ENCODE measurements at regions not wholly inside any gene's neighbourhood (a gene's known extent, or its start where the extent isn't known, plus 50 kb on each side); places are given as distances from the start of the nearest gene placed in this dataset.
"Not testable (repeated sequence)": the region's sequence is repeated elsewhere in the genome, so short reads cannot be mapped to it uniquely, and the experiment has no call there.

DNA sequence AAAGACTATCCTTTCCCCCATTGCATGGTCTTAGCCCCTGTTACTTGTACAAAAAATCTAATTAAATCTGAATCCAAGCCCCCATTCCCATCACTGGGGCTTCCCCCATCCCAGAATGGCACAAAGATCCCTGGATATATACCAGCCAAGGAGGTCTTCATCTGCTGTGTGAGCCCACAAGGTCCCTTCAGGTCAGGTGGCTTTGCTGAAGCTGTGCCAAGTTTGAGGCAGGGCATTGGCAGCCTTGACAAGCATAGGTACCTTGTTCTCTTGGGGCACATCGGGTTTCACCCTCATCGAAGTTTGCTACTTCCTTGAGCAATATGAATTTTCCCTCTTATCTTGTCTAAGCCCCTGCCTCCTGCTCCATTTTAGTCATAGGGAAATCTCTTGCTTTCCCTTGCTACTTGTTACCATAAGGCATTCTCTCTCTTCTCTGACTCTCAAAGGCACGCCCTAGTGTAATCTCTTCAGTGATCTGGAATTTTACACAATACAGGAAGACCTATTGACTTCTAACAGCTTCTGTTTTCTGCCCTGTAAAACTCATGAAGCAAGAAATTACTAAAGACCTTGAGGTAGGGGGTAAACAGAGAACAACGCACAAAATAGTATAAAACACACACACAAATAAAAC, 71.4 kb upstream of the COG2 start:
- in situ Hi-C loops (cut with HindIII; ENCODE audit: low sequenced_read_pairs) = no loop called here
- no peak overlapping the region for H3K4me3 ChIP-seq (ENCODE audit: low read depth, low read length)
- TF ChIP-seq, protein P1, sequence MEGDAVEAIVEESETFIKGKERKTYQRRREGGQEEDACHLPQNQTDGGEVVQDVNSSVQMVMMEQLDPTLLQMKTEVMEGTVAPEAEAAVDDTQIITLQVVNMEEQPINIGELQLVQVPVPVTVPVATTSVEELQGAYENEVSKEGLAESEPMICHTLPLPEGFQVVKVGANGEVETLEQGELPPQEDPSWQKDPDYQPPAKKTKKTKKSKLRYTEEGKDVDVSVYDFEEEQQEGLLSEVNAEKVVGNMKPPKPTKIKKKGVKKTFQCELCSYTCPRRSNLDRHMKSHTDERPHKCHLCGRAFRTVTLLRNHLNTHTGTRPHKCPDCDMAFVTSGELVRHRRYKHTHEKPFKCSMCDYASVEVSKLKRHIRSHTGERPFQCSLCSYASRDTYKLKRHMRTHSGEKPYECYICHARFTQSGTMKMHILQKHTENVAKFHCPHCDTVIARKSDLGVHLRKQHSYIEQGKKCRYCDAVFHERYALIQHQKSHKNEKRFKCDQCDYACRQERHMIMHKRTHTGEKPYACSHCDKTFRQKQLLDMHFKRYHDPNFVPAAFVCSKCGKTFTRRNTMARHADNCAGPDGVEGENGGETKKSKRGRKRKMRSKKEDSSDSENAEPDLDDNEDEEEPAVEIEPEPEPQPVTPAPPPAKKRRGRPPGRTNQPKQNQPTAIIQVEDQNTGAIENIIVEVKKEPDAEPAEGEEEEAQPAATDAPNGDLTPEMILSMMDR (IDR thresholded peaks at IDR 0.05; ENCODE audit: low read depth, low read length, missing control alignments) = no peak
- no peak for DNase-seq (ENCODE audit: low read depth)

DNA sequence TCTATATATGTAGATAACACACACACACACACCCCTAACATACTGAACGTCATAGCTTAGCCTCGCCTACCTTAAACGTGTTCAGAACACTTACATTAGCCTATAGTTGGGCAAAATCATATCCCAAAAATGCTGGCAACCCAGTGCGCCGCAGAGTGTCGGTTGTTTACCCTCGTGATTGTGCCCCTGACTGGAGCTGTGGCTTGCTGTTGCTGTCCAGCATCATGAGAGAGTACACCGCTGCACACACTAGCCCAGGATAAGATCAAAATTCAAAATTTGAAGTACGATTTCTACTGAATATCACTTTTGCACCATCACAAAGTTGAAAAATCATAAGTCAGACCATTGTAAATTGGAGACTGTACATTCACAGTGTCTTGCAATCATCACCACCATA, 73.1 kb upstream of the COG2 start:
- H3K4me3 ChIP-seq (ENCODE audit: low read depth, low read length) = no peak overlapping the region
- in situ Hi-C loops (cut with HindIII; ENCODE audit: low sequenced_read_pairs) = no loop called here
- TF ChIP-seq, protein P1 (IDR thresholded peaks at IDR 0.05; ENCODE audit: low read depth, low read length, missing control alignments) = no peak

DNA sequence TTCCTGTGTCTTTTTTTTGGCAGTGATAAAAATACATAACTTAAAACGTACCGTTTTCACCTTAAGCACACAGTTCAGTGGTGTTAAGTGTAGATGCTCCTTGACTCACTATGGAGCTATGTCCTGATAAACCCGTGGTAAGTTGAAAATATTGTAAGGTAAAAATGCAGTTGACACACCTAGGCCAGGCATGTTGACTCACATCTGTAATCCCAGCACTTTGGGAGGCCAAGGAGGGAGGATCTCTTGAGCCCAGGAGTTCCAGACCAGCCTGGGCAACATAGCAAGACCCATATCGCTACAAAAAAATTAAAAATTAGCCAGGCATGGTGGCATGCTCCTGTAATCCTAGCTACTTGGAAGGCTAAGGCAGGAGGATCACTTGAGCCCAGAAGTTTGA, 73.6 kb upstream of the COG2 start:
- no peak overlapping the region for H3K4me3 ChIP-seq (ENCODE audit: low read depth, low read length)
- TF ChIP-seq, protein P1 (IDR thresholded peaks at IDR 0.05; ENCODE audit: low read depth, low read length, missing control alignments) = no peak
- in situ Hi-C loops (cut with HindIII; ENCODE audit: low sequenced_read_pairs) = no loop called here
- no peak for DNase-seq (ENCODE audit: low read depth)

More for the DNA sequence above, 73.1 kb upstream of the COG2 start:
- no peak for DNase-seq (ENCODE audit: low read depth)

DNA sequence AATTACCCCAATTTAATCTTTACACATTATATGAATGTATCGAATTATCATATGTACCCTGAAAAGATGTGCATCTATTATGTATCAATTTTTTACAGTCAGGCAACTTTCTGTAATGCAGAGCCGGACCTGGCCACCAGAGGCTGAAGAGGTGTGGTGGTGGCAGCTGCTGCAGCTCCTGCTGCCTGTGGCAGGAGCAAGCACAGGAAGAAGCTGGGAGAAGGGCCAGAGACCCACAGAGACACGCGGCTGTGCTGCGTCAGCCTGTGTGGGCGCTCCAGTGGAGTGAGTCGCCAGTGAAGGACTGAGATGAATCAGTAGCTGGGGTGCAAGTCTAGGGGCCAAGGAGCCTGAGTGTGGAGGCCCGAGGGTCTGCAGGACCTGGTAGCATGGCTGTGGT, 74.3 kb upstream of the COG2 start:
- no peak overlapping the region for H3K4me3 ChIP-seq (ENCODE audit: low read depth, low read length)
- no peak for DNase-seq (ENCODE audit: low read depth)
- TF ChIP-seq, protein P1 (IDR thresholded peaks at IDR 0.05; ENCODE audit: low read depth, low read length, missing control alignments) = peak; percentile 15
- in situ Hi-C loops (cut with HindIII; ENCODE audit: low sequenced_read_pairs) = no loop called here

DNA sequence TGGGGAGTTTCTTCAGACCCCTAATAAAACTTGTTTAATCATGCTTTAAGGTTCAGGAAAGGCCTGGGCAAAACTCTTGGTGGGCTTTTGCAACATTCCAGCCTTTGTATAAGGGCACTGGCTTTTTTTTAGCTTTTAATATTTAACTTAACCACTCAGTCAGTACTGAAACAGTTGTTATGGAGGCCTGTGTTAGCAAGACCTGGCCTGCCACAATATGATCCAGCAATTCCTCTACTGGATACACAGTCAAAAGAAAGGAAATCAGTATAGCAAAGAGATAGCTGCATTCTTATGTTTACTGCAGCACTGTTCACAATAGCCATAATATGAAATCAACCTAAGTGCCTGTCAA, 75.1 kb upstream of the COG2 start:
- no peak overlapping the region for H3K4me3 ChIP-seq (ENCODE audit: low read depth, low read length)
- in situ Hi-C loops (cut with HindIII; ENCODE audit: low sequenced_read_pairs) = no loop called here
- no peak for DNase-seq (ENCODE audit: low read depth)
- TF ChIP-seq, protein P1 (IDR thresholded peaks at IDR 0.05; ENCODE audit: low read depth, low read length, missing control alignments) = no peak

DNA sequence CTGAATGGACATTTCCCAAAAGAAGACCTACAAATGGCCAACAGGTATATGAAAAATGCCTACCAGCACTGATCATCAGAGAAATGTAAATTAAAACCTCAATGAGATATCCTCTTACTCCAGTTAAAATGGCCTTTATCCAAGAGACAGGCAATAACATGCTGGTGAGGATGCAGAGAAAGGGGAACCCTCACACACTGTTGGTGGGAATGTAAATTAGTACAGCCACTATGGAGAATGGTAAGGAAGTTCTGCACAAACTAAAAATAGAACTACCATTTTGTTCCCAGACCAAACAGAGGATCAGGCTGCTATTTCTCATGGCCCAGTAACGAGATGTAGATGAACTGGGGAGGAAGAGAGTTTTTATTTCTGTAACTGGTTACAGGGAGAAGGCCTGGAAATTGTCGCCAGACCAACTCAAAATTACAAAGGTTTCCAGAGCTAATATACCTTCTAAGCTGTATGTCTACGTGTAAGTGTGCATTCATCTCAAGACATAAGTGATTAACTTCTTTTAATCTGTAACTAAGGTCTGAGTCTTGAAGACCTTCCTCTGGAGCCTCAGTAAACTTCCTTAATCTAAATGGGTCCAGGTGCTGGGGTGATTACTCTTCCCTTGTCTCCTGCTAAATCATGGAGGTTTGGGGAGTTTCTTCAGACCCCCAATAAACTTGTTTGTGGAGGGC, 75.6 kb upstream of the COG2 start:
- DNase-seq (ENCODE audit: low read depth); H3K4me3 ChIP-seq (ENCODE audit: low read depth, low read length); in situ Hi-C loops (cut with HindIII; ENCODE audit: low sequenced_read_pairs): not testable (repeated sequence)

DNA sequence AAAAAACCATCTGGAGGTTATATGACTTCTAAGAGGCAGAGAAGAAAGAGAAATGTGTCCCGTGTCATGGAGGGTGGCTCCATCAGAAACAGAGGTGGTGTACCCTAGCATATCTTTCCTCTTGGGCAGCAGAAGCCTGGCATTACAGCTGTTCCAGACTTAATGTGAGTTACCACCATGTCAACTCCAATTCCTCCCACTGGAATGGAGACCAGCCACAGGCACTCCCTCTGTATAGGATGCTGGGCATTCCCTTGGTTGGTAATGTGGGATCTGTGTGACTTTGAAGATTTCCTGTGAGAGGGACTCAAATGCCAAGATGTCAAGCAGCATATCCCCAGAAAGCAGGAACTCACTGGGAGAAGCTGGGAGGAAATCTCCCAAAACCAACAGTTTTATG, 77.1 kb upstream of the COG2 start:
- DNase-seq (ENCODE audit: low read depth) = no peak
- TF ChIP-seq, protein P1 (IDR thresholded peaks at IDR 0.05; ENCODE audit: low read depth, low read length, missing control alignments) = no peak
- in situ Hi-C loops (cut with HindIII; ENCODE audit: low sequenced_read_pairs) = no loop called here
- no peak overlapping the region for H3K4me3 ChIP-seq (ENCODE audit: low read depth, low read length)

All from astrocyte of the cerebellum (primary cell).